ENCODE measurements at regions not wholly inside any gene's neighbourhood (a gene's known extent, or its start where the extent isn't known, plus 50 kb on each side); places are given as distances from the start of the nearest gene placed in this dataset.
A peak's percentile ranks its signal among the peaks of the same experiment; 100 is the strongest.

GRCh38 chr9:7912037-7912535 lies 112.5 kb upstream of the DMAC1 start:
- no peak for DNase-seq
- peak overlapping the region in 1 of 10 donors; percentile 49 for H3K27ac ChIP-seq
- intact Hi-C loops (cut with DNase I), result loop anchor here in 2 of 10 donors (10.0 kb wide), 2 partner anchors 53 to 57 kb away; no protein-coding TSS in a partner anchor
- TF ChIP-seq CTCF (IDR thresholded peaks at IDR 0.05), result no peak
- ATAC-seq, result peak in 2 of 8 donors; percentile 22 to 26
- no peak overlapping the region for H3K4me3 ChIP-seq
- H3K36me3 ChIP-seq, result no peaks in the 10 kb centered on the region
- no peaks in the 10 kb centered on the region for H3K9me3 ChIP-seq
- H3K27me3 ChIP-seq, result no peaks in the 10 kb centered on the region
- H3K4me1 ChIP-seq, result peaks cover 0 to 5% (median 0%) of the 10 kb centered on the region in 9 donors

GRCh38 chr9:7910426-7911020 lies 110.9 kb upstream of the DMAC1 start:
- Histone ChIP-seq H3K9me3 (no peaks in the 10 kb centered on the region), H3K27me3 (no peaks in the 10 kb centered on the region), H3K36me3 (no peaks in the 10 kb centered on the region), H3K4me1 (peaks cover 0 to 5% (median 0%) of the 10 kb centered on the region in 9 donors), H3K27ac (peak overlapping the region in 2 of 10 donors; percentile 16 to 28), H3K4me3 (no peak overlapping the region)
- TF ChIP-seq CTCF (IDR thresholded peaks at IDR 0.05), result no peak
- ATAC-seq (peak in 5 of 8 donors; percentile 42 to 76 (median 63)), DNase-seq (peak in 1 of 2 donors; percentile 15)
- 59 to 60% methylated on average over 6 of the region's 6 CpGs for WGBS, 2 donors
- intact Hi-C loops (cut with DNase I), result loop anchor here in 2 of 10 donors (10.0 kb wide), 2 partner anchors 54 to 56 kb away; no protein-coding TSS in a partner anchor

GRCh38 chr9:7909537-7909936 lies 110.0 kb upstream of the DMAC1 start:
- H3K9me3 ChIP-seq, result no peaks in the 10 kb centered on the region
- no peaks in the 10 kb centered on the region for H3K27me3 ChIP-seq
- H3K27ac ChIP-seq, result no peak overlapping the region
- ATAC-seq (peak in 3 of 8 donors; percentile 41 to 60 (median 49)), DNase-seq (no peak)
- WGBS, 2 donors, result 71 to 81% methylated on average over 5 of the region's 5 CpGs
- intact Hi-C loops (cut with DNase I), result no loop called here
- H3K36me3 ChIP-seq, result no peaks in the 10 kb centered on the region
- no peak for TF ChIP-seq CTCF (IDR thresholded peaks at IDR 0.05)
- no peak overlapping the region for H3K4me3 ChIP-seq
- peaks cover 0 to 5% (median 0%) of the 10 kb centered on the region in 9 donors for H3K4me1 ChIP-seq

GRCh38 chr9:7907551-7908337 lies 108.2 kb upstream of the DMAC1 start:
- Histone ChIP-seq H3K4me3 (no peak overlapping the region), H3K36me3 (no peaks in the 10 kb centered on the region), H3K27me3 (no peaks in the 10 kb centered on the region), H3K9me3 (no peaks in the 10 kb centered on the region), H3K27ac (no peak overlapping the region), H3K4me1 (peaks cover 0 to 5% (median 0%) of the 10 kb centered on the region in 9 donors)
- intact Hi-C loops (cut with DNase I), result no loop called here
- no peak for TF ChIP-seq CTCF (IDR thresholded peaks at IDR 0.05)
- ATAC-seq (no peak), DNase-seq (no peak)
- WGBS, 2 donors, result 80 to 83% methylated on average over 5 of the region's 5 CpGs
